K562 (cell line): ENCODE measurements at regions not wholly inside any gene's neighbourhood (a gene's known extent, or its start where the extent isn't known, plus 50 kb on each side); places are given as distances from the start of the nearest gene placed in this dataset.
A peak's percentile ranks its signal among the peaks of the same experiment; 100 is the strongest.

Experiments used
- ATAC-seq: fragments of 200-7000 bp; cut with Tn5 transposase; 3 replicates; pipeline ENCODE4 v1.9.1; 2020; ENCODE audit warnings: moderate library complexity
- BruUV-seq: library from RNA; stranded (reverse); fragments of 400-500 nt; replicated peaks from 2 replicates; lab custom pipeline; 2021; lab: Mats Ljungman, UMichigan
- CTCF ChIA-PET: fragments of 300-600 bp; formaldehyde crosslinking; extraction: SDS; loops from one replicate; lab custom pipeline; 2021; ENCODE audit warnings: low intra/inter-chr PET ratio; lab: Yijun Ruan, JAX
- POLR2A ChIA-PET: fragments of 300-600, 350-650 bp; sonication (Branson Sonifier 250); formaldehyde crosslinking; extraction: SDS; loops from one replicate; lab custom pipeline; 2021; ENCODE audit warnings: antibody characterized with exemption, inconsistent platforms; lab: Yijun Ruan, JAX
- DNase-seq, 4 experiments: peaks; one replicate each; pipeline versions ENCODE4 v3.0.0 to v3.0.0-alpha.2; 2011 to 2018; ENCODE audit warnings: low spot score in 3 of 4, mixed read lengths in 3 of 4; ENCODE audit errors: extremely low read depth in 1 of 4
- FAIRE-seq: peaks from 2 replicates; lab custom pipeline; 2011; peaks lifted over from hg19 to GRCh38; lab: Jason Lieb, UNC
- H2AFZ ChIP-seq: 2 replicates; pipeline ENCODE4 v1.6.0; 2011; ENCODE audit warnings: low read depth, low read length, control low read depth, inconsistent platforms
- H3K27ac ChIP-seq: fragments of 200-600 bp; 3 replicates; pipeline ENCODE4 v1.8.0; 2011; ENCODE audit warnings: low read depth, mild to moderate bottlenecking, control low read depth, inconsistent platforms, low read length, moderate library complexity, mixed read lengths; ENCODE audit errors: extremely low read depth
- H3K27me3 ChIP-seq, 2 experiments: fragments of 300-600 bp in 1 of 2; 2 replicates in 1 of 2; 3 replicates in 1 of 2; pipeline versions ENCODE4 v1.6.0 to v1.8.0; 2011; ENCODE audit warnings: inconsistent platforms in 2 of 2, low read length in 2 of 2, mild to moderate bottlenecking in 1 of 2, mixed read lengths in 1 of 2, moderate library complexity in 1 of 2; ENCODE audit not compliant: control insufficient read depth in 2 of 2, insufficient read depth in 2 of 2
- H3K36me3 ChIP-seq: fragments of 300-600 bp; 3 replicates; pipeline ENCODE4 v1.8.0; 2011; ENCODE audit warnings: mild to moderate bottlenecking, low read length, inconsistent platforms; ENCODE audit not compliant: control insufficient read depth, insufficient read depth
- H3K4me1 ChIP-seq, 2 experiments: fragments of 200-600 bp in 1 of 2; replicated peaks in 1 of 2; 2 replicates in 1 of 2; 3 replicates in 1 of 2; pipeline versions ENCODE4 v1.5.1 to v1.8.0; 2011; ENCODE audit warnings: inconsistent platforms in 2 of 2, low read length in 2 of 2, mild to moderate bottlenecking in 1 of 2, mixed read lengths in 1 of 2, moderate library complexity in 1 of 2; ENCODE audit not compliant: control insufficient read depth in 2 of 2, insufficient read depth in 2 of 2
- H3K4me2 ChIP-seq: 2 replicates; pipeline ENCODE4 v1.6.1; 2011; ENCODE audit warnings: low read length, control low read depth, inconsistent platforms, mixed read lengths; ENCODE audit not compliant: insufficient read depth
- H3K4me3 ChIP-seq: fragments of 200-600 bp; sonication (generic), shearing (Covaris generic); 2 replicates; pipeline ENCODE4 v1.5.1; 2016; ENCODE audit warnings: control low read depth, inconsistent platforms
- H3K79me2 ChIP-seq: fragments of 200-600 bp; 3 replicates; pipeline ENCODE4 v1.8.0; 2011; ENCODE audit warnings: low read length, inconsistent platforms; ENCODE audit not compliant: control insufficient read depth, insufficient read depth
- H3K9ac ChIP-seq, 2 experiments: 2 replicates each; pipeline versions ENCODE4 v1.6.0 to v1.6.1; 2011; ENCODE audit warnings: low read depth in 2 of 2, low read length in 2 of 2, control low read depth in 1 of 2, inconsistent platforms in 1 of 2, mild to moderate bottlenecking in 1 of 2, mixed read lengths in 1 of 2; ENCODE audit not compliant: insufficient read depth in 1 of 2
- H3K9me1 ChIP-seq: one replicate; pipeline ENCODE4 v1.6.0; 2011; ENCODE audit warnings: inconsistent platforms, mild to moderate bottlenecking, low read length, moderate library complexity; ENCODE audit not compliant: control insufficient read depth, insufficient read depth
- H3K9me3 ChIP-seq: replicated peaks from 2 replicates; pipeline ENCODE4 v1.5.1; 2011; ENCODE audit warnings: low read depth, low read length, inconsistent platforms; ENCODE audit not compliant: control insufficient read depth, insufficient read depth
- H4K20me1 ChIP-seq: replicated peaks from 2 replicates; pipeline ENCODE4 v1.6.1; 2011; ENCODE audit warnings: low read length, inconsistent platforms, mixed read lengths; ENCODE audit not compliant: control insufficient read depth, insufficient read depth
- CBFA2T2 ChIP-seq: fragments of 450-650 bp; conservative IDR thresholded peaks from 2 replicates; pipeline ENCODE4 v1.6.1; 2017; ENCODE audit warnings: mild to moderate bottlenecking
- CBFA2T3 ChIP-seq: fragments of 450-650 bp; IDR thresholded peaks from 2 replicates; pipeline ENCODE4 v1.6.1; 2017
- CREM ChIP-seq: IDR thresholded peaks from 2 replicates; pipeline ENCODE4 v1.6.1; 2014; ENCODE audit warnings: antibody characterized with exemption, low read depth
- ETS2 ChIP-seq: IDR thresholded peaks from 2 replicates; pipeline ENCODE4 v1.6.1; 2016; ENCODE audit warnings: borderline replicate concordance, missing genetic modification characterization, mild to moderate bottlenecking, moderate library complexity, missing compliant biosample characterization; ENCODE audit not compliant: poor library complexity, severe bottlenecking
- FOXA3 ChIP-seq, 2 experiments: fragments of 450-650 bp in 1 of 2; sonication (generic) in 1 of 2; formaldehyde crosslinking; IDR thresholded peaks in 1 of 2; conservative IDR thresholded peaks in 1 of 2; 2 replicates each; pipeline versions ENCODE4 v1.4.0 to v1.8.0; 2020 to 2022; ENCODE audit warnings: mild to moderate bottlenecking in 2 of 2, missing genetic modification reagents in 1 of 2
- HLTF ChIP-seq: fragments of 450-650 bp; IDR thresholded peaks from 2 replicates; pipeline ENCODE4 v1.6.1; 2016
- IFI16 ChIP-seq: fragments of 250-450 bp; sonication (Bioruptor Pico); IDR thresholded peaks from 2 replicates; pipeline ENCODE4 v2.1.2; 2022; ENCODE audit warnings: mild to moderate bottlenecking, inconsistent platforms
- JUND ChIP-seq, 2 experiments: IDR thresholded peaks; 2 replicates in 1 of 2; 3 replicates in 1 of 2; pipeline ENCODE4 v1.6.1; 2011; ENCODE audit warnings: borderline replicate concordance in 2 of 2, low read depth in 2 of 2, low read length in 2 of 2, improper control_type of control experiment in 1 of 2, missing biosample characterization in 1 of 2, missing genetic modification characterization in 1 of 2, missing genetic modification reagents in 1 of 2
- KLF13 ChIP-seq: fragments of 450-650 bp; IDR thresholded peaks from 2 replicates; pipeline ENCODE4 v1.6.1; 2016; ENCODE audit warnings: missing genetic modification characterization, low read depth, mild to moderate bottlenecking, missing compliant biosample characterization, moderate library complexity, borderline replicate concordance
- RAD21 ChIP-seq, 2 experiments: fragments of 250-450 bp in 1 of 2; fragments of 450-650 bp in 1 of 2; sonication (Bioruptor Pico) in 1 of 2; formaldehyde crosslinking in 1 of 2; IDR thresholded peaks in 1 of 2; conservative IDR thresholded peaks in 1 of 2; 2 replicates each; pipeline versions ENCODE4 v1.4.0 to v1.8.0; 2020 to 2022; ENCODE audit warnings: mild to moderate bottlenecking in 2 of 2, moderate library complexity in 1 of 2
- SOX6 ChIP-seq: fragments of 450-650 bp; IDR thresholded peaks from 2 replicates; pipeline ENCODE4 v1.6.1; 2014; ENCODE audit warnings: mild to moderate bottlenecking
- TEAD1 ChIP-seq, 2 experiments: fragments of 450-650 bp in 1 of 2; sonication (generic) in 1 of 2; formaldehyde crosslinking; IDR thresholded peaks; 2 replicates each; pipeline versions ENCODE4 v1.4.0 to v1.8.0; 2020 to 2022; ENCODE audit warnings: mild to moderate bottlenecking in 2 of 2, missing genetic modification reagents in 1 of 2
- ZNF511 ChIP-seq: sonication (generic); formaldehyde crosslinking; IDR thresholded peaks from 2 replicates; pipeline ENCODE4 v1.8.0; 2022; ENCODE audit warnings: mild to moderate bottlenecking, missing genetic modification reagents
- ZNF668 ChIP-seq: fragments of 250-450 bp; sonication (Bioruptor Pico); IDR thresholded peaks from 2 replicates; pipeline ENCODE4 v1.8.0; 2022; ENCODE audit warnings: mild to moderate bottlenecking, inconsistent platforms
- WGBS: fragments of 100-300 bp; shearing (Covaris generic); methylation state at CpG from one replicate; pipeline ENCODE4 v1.1.6; 2016; ENCODE audit warnings: low coverage, mixed read lengths; ENCODE audit not compliant: insufficient coverage; ENCODE audit errors: missing lambda C conversion rate; 5-methylcytosine and 5-hydroxymethylcytosine counted together
- in situ Hi-C: fragments of 300-500 bp; cut with MboI; formaldehyde crosslinking; loops from 4 replicates; pipeline ENCODE4 v1.15.0; 2018; ENCODE audit warnings: inconsistent platforms, mixed read lengths
- intact Hi-C: fragments of 100-400 bp; cut with micrococcal nuclease; formaldehyde crosslinking; loops from 2 replicates; pipeline ENCODE4 v1.14.2; 2022

- TF ChIP-seq RAD21 (CRISPR knock-in tag; conservative IDR thresholded peaks at IDR 0.05 in 1 of 2, IDR thresholded peaks at IDR 0.05 in 1 of 2) = peak; percentile 28 to 63; a peak in 2 of 4 replicates
Measured at GRCh38 chr5:66306105-66306843, 162.2 kb downstream of the SREK1 start (continued).

- peaks cover 4 to 13% of the 10 kb centered on the region in 2 experiments; a peak in 3 of 5 replicates for H3K27me3 ChIP-seq
- no TSS peak for BruUV-seq
- H3K4me3 ChIP-seq = no peak overlapping the region
- no peak overlapping the region for H3K27ac ChIP-seq
- peak; percentile 31; the same call in 2 of the 3 replicates for ATAC-seq
- ChIA-PET CTCF (interaction anchor here (0.7 to 1.7 kb wide), 3 partner anchors 463 to 843 kb away, joined by 3 to 7 read pairs (median 5); no protein-coding TSS in a partner anchor), POLR2A (interaction anchor here (1.0 to 1.3 kb wide), 2 partner anchors 8 to 12 kb away, joined by 3 to 4 read pairs; no protein-coding TSS in a partner anchor)
- no peaks in the 10 kb centered on the region for H4K20me1 ChIP-seq
- no peak overlapping the region for H3K9ac ChIP-seq
- TF ChIP-seq HLTF (no peak), JUND (IDR thresholded peaks at IDR 0.05; ENCODE audit: borderline replicate concordance, low read depth, low read length) (no peak), JUND (tag; IDR thresholded peaks at IDR 0.05; ENCODE audit: borderline replicate concordance, low read depth, low read length) (no peak), CREM (no peak), IFI16 (CRISPR knock-in tag) (no peak), TEAD1 (CRISPR knock-in tag; IDR thresholded peaks at IDR 0.05) (no peak), ZNF511 (CRISPR knock-in tag) (no peak), FOXA3 (CRISPR knock-in tag; conservative IDR thresholded peaks at IDR 0.05 in 1 of 2, IDR thresholded peaks at IDR 0.05 in 1 of 2) (no peak), ETS2 (tag) (no peak), SOX6 (no peak), CBFA2T3 (peak; percentile 34), KLF13 (no peak), ZNF668 (CRISPR knock-in tag) (no peak), CBFA2T2 (0 out of 2 replicates have a peak, but pooled peaks have one; percentile 9)
- H3K36me3 ChIP-seq = no peaks in the 10 kb centered on the region
- H3K9me3 ChIP-seq = no peaks in the 10 kb centered on the region
- no peak overlapping the region for H3K4me2 ChIP-seq
- no peaks in the 10 kb centered on the region for H3K79me2 ChIP-seq
- no peaks in the 10 kb centered on the region; a peak in 2 of 5 replicates for H3K4me1 ChIP-seq
- WGBS = 0% methylated on average over 7 of the region's 7 CpGs
- in situ Hi-C loops (loop anchor here (10.0 kb wide), 1 partner anchor 908 kb away; no protein-coding TSS in a partner anchor), intact Hi-C loops (loop anchor here (2.0 to 10.0 kb wide), 9 partner anchors 68 to 902 kb away; no protein-coding TSS in a partner anchor)
- H2AFZ ChIP-seq = no peak overlapping the region
- DNase-seq = peak in 2 of 4 experiments; percentile 19 to 23
- H3K9me1 ChIP-seq = no peaks in the 10 kb centered on the region
- FAIRE-seq = peak; percentile 11
Measured at GRCh38 chr5:66306844-66307315, 162.8 kb downstream of the SREK1 start.
